ENCODE measurements at regions not wholly inside any gene's neighbourhood (a gene's known extent, or its start where the extent isn't known, plus 50 kb on each side); places are given as distances from the start of the nearest gene placed in this dataset.

DNA sequence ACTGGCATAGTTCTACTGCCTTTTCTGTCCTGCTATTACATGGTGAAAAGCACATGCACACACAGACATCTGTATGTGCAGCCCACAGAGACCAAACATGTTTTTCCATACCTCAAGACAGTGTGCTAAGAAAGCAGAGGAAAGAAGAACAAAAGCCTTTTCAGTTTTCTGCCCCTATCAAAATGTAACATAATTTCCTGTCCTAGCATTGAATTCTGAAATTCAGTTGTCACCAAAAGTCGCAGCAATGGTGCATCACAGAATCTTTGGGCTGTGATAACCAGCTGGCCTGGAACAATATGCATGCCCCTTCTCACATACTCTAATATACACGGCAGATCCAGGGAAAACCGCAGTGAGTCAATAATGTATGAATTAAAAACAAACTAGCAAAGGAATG lies 153.8 kb upstream of the RAP2B start:
- TF ChIP-seq, protein P1, sequence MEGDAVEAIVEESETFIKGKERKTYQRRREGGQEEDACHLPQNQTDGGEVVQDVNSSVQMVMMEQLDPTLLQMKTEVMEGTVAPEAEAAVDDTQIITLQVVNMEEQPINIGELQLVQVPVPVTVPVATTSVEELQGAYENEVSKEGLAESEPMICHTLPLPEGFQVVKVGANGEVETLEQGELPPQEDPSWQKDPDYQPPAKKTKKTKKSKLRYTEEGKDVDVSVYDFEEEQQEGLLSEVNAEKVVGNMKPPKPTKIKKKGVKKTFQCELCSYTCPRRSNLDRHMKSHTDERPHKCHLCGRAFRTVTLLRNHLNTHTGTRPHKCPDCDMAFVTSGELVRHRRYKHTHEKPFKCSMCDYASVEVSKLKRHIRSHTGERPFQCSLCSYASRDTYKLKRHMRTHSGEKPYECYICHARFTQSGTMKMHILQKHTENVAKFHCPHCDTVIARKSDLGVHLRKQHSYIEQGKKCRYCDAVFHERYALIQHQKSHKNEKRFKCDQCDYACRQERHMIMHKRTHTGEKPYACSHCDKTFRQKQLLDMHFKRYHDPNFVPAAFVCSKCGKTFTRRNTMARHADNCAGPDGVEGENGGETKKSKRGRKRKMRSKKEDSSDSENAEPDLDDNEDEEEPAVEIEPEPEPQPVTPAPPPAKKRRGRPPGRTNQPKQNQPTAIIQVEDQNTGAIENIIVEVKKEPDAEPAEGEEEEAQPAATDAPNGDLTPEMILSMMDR (IDR thresholded peaks at IDR 0.05; ENCODE audit: extremely low read depth in 1 of 2, insufficient read depth in 1 of 2, low read depth in 1 of 2, low read length in 2 of 2) = no peak
- TF ChIP-seq, protein P2, sequence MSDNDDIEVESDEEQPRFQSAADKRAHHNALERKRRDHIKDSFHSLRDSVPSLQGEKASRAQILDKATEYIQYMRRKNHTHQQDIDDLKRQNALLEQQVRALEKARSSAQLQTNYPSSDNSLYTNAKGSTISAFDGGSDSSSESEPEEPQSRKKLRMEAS (IDR thresholded peaks at IDR 0.05; ENCODE audit: insufficient read depth, insufficient read length) = no peak
- TF ChIP-seq POLR2A (IDR thresholded peaks at IDR 0.05; ENCODE audit: low read depth, low read length) (no peak), MYC (IDR thresholded peaks at IDR 0.05; ENCODE audit: low read depth, low read length) (no peak), POLR2AphosphoS5 (IDR thresholded peaks at IDR 0.05; ENCODE audit: insufficient read depth, low read depth, low read length) (no peak), JUN (IDR thresholded peaks at IDR 0.05; ENCODE audit: borderline replicate concordance, insufficient read depth, insufficient read length, low read depth) (no peak), EZH2 (IDR thresholded peaks at IDR 0.05; ENCODE audit: borderline replicate concordance, low read depth, low read length, severe bottlenecking) (no peak)
